ENCODE measurements at regions not wholly inside any gene's neighbourhood (a gene's known extent, or its start where the extent isn't known, plus 50 kb on each side); places are given as distances from the start of the nearest gene placed in this dataset.
A peak's percentile ranks its signal among the peaks of the same experiment; 100 is the strongest.
"Not testable (repeated sequence)": the region's sequence is repeated elsewhere in the genome, so short reads cannot be mapped to it uniquely, and the experiment has no call there.

GRCh38 chr2:87196720-87197388 lies 175.2 kb upstream of the PLGLB1 start:
- DNase-seq (ENCODE audit: low spot score); FAIRE-seq: not testable (repeated sequence)

- FAIRE-seq; DNase-seq (ENCODE audit: low spot score): not testable (repeated sequence)
Measured at GRCh38 chr2:87198422-87198821, 176.8 kb upstream of the PLGLB1 start.

GRCh38 chr2:87199228-87199627 lies 177.6 kb upstream of the PLGLB1 start:
- not testable (repeated sequence) for DNase-seq (ENCODE audit: low spot score); FAIRE-seq

- not testable (repeated sequence) for FAIRE-seq; DNase-seq (ENCODE audit: low spot score)
Measured at GRCh38 chr2:87204569-87205147, 183.0 kb upstream of the PLGLB1 start.

- FAIRE-seq; DNase-seq (ENCODE audit: low spot score): not testable (repeated sequence)
Measured at GRCh38 chr2:87212938-87213337, 191.3 kb upstream of the PLGLB1 start.

GRCh38 chr2:87217005-87217404 lies 195.4 kb upstream of the PLGLB1 start:
- not testable (repeated sequence) for FAIRE-seq; DNase-seq (ENCODE audit: low spot score)

- FAIRE-seq; DNase-seq (ENCODE audit: low spot score): not testable (repeated sequence)
Measured at GRCh38 chr2:87217741-87218410, 196.2 kb upstream of the PLGLB1 start.

- DNase-seq (ENCODE audit: low spot score); FAIRE-seq: not testable (repeated sequence)
Measured at GRCh38 chr2:87220651-87221050, 199.0 kb upstream of the PLGLB1 start.

GRCh38 chr2:87222131-87222530 lies 200.5 kb upstream of the PLGLB1 start:
- not testable (repeated sequence) for FAIRE-seq; DNase-seq (ENCODE audit: low spot score)

- not testable (repeated sequence) for FAIRE-seq; DNase-seq (ENCODE audit: low spot score)
Measured at GRCh38 chr2:87223873-87224272, 202.2 kb upstream of the PLGLB1 start.

- not testable (repeated sequence) for DNase-seq (ENCODE audit: low spot score)
- FAIRE-seq, result peak; percentile 66
Measured at GRCh38 chr2:87229091-87229689, 207.5 kb upstream of the PLGLB1 start.

GRCh38 chr2:87229964-87230363 lies 208.3 kb upstream of the PLGLB1 start:
- FAIRE-seq; DNase-seq (ENCODE audit: low spot score): not testable (repeated sequence)

GRCh38 chr2:87235333-87235981 lies 213.8 kb upstream of the PLGLB1 start:
- FAIRE-seq; DNase-seq (ENCODE audit: low spot score): not testable (repeated sequence)

- DNase-seq (ENCODE audit: low spot score), result not testable (repeated sequence)
- FAIRE-seq, result peak; percentile 55
Measured at GRCh38 chr2:87237570-87238336, 216.1 kb upstream of the PLGLB1 start.

- DNase-seq (ENCODE audit: low spot score); FAIRE-seq: not testable (repeated sequence)
Measured at GRCh38 chr2:87239558-87240215, 218.0 kb upstream of the PLGLB1 start.

GRCh38 chr2:87246066-87246717 lies 224.5 kb upstream of the PLGLB1 start:
- FAIRE-seq; DNase-seq (ENCODE audit: low spot score): not testable (repeated sequence)

- FAIRE-seq; DNase-seq (ENCODE audit: low spot score): not testable (repeated sequence)
Measured at GRCh38 chr2:87252046-87252445, 230.4 kb upstream of the PLGLB1 start.

- not testable (repeated sequence) for DNase-seq (ENCODE audit: low spot score); FAIRE-seq
Measured at GRCh38 chr2:87254562-87254961, 232.9 kb upstream of the PLGLB1 start.

GRCh38 chr2:87255410-87255809 lies 233.8 kb upstream of the PLGLB1 start:
- FAIRE-seq, result not testable (repeated sequence)

More at GRCh38 chr2:87255410-87255809, 233.8 kb upstream of the PLGLB1 start:
- not testable (repeated sequence) for DNase-seq (ENCODE audit: low spot score)
